ENCODE measurements at regions not wholly inside any gene's neighbourhood (a gene's known extent, or its start where the extent isn't known, plus 50 kb on each side); places are given as distances from the start of the nearest gene placed in this dataset.

- peaks cover 6% of the 10 kb centered on the region; the same call in 2 of the 3 replicates for H3K9me3 Mint-ChIP-seq
- peaks cover 4% of the 10 kb centered on the region; the same call in 2 of the 3 replicates for H3K36me3 Mint-ChIP-seq (ENCODE audit: low read depth)
- DNase-seq (ENCODE audit: low spot score), result no peak
- H3K27me3 Mint-ChIP-seq (ENCODE audit: insufficient read depth, low read depth, poor library complexity), result no peaks in the 10 kb centered on the region
- Histone ChIP-seq H2AFZ (no peak overlapping the region), H3K4me1 (ENCODE audit: insufficient read depth) (peaks cover 2% of the 10 kb centered on the region; the same call in 1 of the 2 replicates), H3F3A (replicated peaks; ENCODE audit: low read depth) (no peaks in the 10 kb centered on the region), H3K4me3 (no peak overlapping the region), H3K4me2 (no peak overlapping the region), H3K36me3 (ENCODE audit: insufficient read depth) (no peaks in the 10 kb centered on the region), H4K20me1 (replicated peaks; ENCODE audit: insufficient read depth) (no peaks in the 10 kb centered on the region), H3K79me2 (replicated peaks; ENCODE audit: insufficient read depth) (no peaks in the 10 kb centered on the region), H3K27ac (ENCODE audit: low read depth) (no peak overlapping the region; the same call in 1 of the 2 replicates), H3K9me2 (ENCODE audit: insufficient read depth) (peaks cover 9% of the 10 kb centered on the region; the same call in 1 of the 2 replicates), H3K27me3 (ENCODE audit: insufficient read depth) (no peaks in the 10 kb centered on the region)
- H3K4me1 Mint-ChIP-seq, result peaks cover 21% of the 10 kb centered on the region
- peak; percentile 84 for ATAC-seq
- TF ChIP-seq POLR2AphosphoS5 (IDR thresholded peaks at IDR 0.05; ENCODE audit: low read depth) (no peak), ZNF331 (CRISPR knock-in tag; IDR thresholded peaks at IDR 0.05; ENCODE audit: low read depth) (no peak), EZH2phosphoT487 (IDR thresholded peaks at IDR 0.05; ENCODE audit: unreplicated experiment) (no peak), JUNB (IDR thresholded peaks at IDR 0.05; ENCODE audit: unreplicated experiment) (no peak), ZNF114 (CRISPR knock-in tag; IDR thresholded peaks at IDR 0.05) (no peak), STAT1 (IDR thresholded peaks at IDR 0.05; ENCODE audit: unreplicated experiment) (no peak), CREB1 (CRISPR knock-in tag; IDR thresholded peaks at IDR 0.05; ENCODE audit: low read depth) (no peak), CTCF (conservative IDR thresholded peaks at IDR 0.05; ENCODE audit: low read depth in 2 of 2) (no peak)
- TF ChIP-seq, protein P1, sequence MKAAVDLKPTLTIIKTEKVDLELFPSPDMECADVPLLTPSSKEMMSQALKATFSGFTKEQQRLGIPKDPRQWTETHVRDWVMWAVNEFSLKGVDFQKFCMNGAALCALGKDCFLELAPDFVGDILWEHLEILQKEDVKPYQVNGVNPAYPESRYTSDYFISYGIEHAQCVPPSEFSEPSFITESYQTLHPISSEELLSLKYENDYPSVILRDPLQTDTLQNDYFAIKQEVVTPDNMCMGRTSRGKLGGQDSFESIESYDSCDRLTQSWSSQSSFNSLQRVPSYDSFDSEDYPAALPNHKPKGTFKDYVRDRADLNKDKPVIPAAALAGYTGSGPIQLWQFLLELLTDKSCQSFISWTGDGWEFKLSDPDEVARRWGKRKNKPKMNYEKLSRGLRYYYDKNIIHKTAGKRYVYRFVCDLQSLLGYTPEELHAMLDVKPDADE (IDR thresholded peaks at IDR 0.05), result no peak
- no peak overlapping the region for H3K27ac Mint-ChIP-seq
- no peak overlapping the region for H3K4me3 Mint-ChIP-seq
Observed at GRCh38 chr13:48840366-48840765, 135.3 kb upstream of the FNDC3A start.

- DNase-seq (ENCODE audit: low spot score) (no peak), ATAC-seq (no peak)
- H3K9me2 ChIP-seq (ENCODE audit: insufficient read depth), result peaks cover 9% of the 10 kb centered on the region; the same call in 1 of the 2 replicates
- no peaks in the 10 kb centered on the region for H3K36me3 ChIP-seq (ENCODE audit: insufficient read depth)
- no peaks in the 10 kb centered on the region for H3K9me3 Mint-ChIP-seq
- no peak overlapping the region for H3K4me2 ChIP-seq
- H3K79me2 ChIP-seq (replicated peaks; ENCODE audit: insufficient read depth), result no peaks in the 10 kb centered on the region
- no peaks in the 10 kb centered on the region for H3K27me3 ChIP-seq (ENCODE audit: insufficient read depth)
- no peaks in the 10 kb centered on the region for H3K36me3 Mint-ChIP-seq (ENCODE audit: low read depth)
- no peak overlapping the region for H3K4me3 ChIP-seq
- H4K20me1 ChIP-seq (replicated peaks; ENCODE audit: insufficient read depth), result no peaks in the 10 kb centered on the region
- no peaks in the 10 kb centered on the region for H3K27me3 Mint-ChIP-seq (ENCODE audit: insufficient read depth, low read depth, poor library complexity)
- no peak overlapping the region for H3K27ac ChIP-seq (ENCODE audit: low read depth)
- H3K4me3 Mint-ChIP-seq, result no peak overlapping the region
- H3K4me1 ChIP-seq (ENCODE audit: insufficient read depth), result peaks cover 2% of the 10 kb centered on the region; the same call in 1 of the 2 replicates
- H2AFZ ChIP-seq, result no peak overlapping the region
- H3K27ac Mint-ChIP-seq, result no peak overlapping the region
- H3K4me1 Mint-ChIP-seq, result peaks cover 21% of the 10 kb centered on the region
- H3F3A ChIP-seq (replicated peaks; ENCODE audit: low read depth), result no peaks in the 10 kb centered on the region
- no peak for TF ChIP-seq CTCF (conservative IDR thresholded peaks at IDR 0.05; ENCODE audit: low read depth in 2 of 2)
- TF ChIP-seq, protein P2, sequence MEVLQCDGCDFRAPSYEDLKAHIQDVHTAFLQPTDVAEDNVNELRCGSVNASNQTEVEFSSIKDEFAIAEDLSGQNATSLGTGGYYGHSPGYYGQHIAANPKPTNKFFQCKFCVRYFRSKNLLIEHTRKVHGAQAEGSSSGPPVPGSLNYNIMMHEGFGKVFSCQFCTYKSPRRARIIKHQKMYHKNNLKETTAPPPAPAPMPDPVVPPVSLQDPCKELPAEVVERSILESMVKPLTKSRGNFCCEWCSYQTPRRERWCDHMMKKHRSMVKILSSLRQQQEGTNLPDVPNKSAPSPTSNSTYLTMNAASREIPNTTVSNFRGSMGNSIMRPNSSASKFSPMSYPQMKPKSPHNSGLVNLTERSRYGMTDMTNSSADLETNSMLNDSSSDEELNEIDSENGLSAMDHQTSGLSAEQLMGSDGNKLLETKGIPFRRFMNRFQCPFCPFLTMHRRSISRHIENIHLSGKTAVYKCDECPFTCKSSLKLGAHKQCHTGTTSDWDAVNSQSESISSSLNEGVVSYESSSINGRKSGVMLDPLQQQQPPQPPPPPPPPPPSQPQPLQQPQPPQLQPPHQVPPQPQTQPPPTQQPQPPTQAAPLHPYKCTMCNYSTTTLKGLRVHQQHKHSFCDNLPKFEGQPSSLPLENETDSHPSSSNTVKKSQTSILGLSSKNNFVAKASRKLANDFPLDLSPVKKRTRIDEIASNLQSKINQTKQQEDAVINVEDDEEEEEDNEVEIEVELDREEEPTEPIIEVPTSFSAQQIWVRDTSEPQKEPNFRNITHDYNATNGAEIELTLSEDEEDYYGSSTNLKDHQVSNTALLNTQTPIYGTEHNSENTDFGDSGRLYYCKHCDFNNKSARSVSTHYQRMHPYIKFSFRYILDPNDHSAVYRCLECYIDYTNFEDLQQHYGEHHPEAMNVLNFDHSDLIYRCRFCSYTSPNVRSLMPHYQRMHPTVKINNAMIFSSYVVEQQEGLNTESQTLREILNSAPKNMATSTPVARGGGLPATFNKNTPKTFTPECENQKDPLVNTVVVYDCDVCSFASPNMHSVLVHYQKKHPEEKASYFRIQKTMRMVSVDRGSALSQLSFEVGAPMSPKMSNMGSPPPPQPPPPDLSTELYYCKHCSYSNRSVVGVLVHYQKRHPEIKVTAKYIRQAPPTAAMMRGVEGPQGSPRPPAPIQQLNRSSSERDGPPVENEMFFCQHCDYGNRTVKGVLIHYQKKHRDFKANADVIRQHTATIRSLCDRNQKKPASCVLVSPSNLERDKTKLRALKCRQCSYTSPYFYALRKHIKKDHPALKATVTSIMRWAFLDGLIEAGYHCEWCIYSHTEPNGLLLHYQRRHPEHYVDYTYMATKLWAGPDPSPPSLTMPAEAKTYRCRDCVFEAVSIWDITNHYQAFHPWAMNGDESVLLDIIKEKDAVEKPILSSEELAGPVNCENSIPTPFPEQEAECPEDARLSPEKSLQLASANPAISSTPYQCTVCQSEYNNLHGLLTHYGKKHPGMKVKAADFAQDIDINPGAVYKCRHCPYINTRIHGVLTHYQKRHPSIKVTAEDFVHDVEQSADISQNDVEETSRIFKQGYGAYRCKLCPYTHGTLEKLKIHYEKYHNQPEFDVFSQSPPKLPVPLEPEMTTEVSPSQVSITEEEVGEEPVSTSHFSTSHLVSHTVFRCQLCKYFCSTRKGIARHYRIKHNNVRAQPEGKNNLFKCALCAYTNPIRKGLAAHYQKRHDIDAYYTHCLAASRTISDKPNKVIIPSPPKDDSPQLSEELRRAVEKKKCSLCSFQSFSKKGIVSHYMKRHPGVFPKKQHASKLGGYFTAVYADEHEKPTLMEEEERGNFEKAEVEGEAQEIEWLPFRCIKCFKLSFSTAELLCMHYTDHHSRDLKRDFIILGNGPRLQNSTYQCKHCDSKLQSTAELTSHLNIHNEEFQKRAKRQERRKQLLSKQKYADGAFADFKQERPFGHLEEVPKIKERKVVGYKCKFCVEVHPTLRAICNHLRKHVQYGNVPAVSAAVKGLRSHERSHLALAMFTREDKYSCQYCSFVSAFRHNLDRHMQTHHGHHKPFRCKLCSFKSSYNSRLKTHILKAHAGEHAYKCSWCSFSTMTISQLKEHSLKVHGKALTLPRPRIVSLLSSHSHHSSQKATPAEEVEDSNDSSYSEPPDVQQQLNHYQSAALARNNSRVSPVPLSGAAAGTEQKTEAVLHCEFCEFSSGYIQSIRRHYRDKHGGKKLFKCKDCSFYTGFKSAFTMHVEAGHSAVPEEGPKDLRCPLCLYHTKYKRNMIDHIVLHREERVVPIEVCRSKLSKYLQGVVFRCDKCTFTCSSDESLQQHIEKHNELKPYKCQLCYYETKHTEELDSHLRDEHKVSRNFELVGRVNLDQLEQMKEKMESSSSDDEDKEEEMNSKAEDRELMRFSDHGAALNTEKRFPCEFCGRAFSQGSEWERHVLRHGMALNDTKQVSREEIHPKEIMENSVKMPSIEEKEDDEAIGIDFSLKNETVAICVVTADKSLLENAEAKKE (CRISPR knock-in tag; IDR thresholded peaks at IDR 0.05), result no peak
- TF ChIP-seq POLR2AphosphoS5 (IDR thresholded peaks at IDR 0.05; ENCODE audit: low read depth), result no peak
Observed at GRCh38 chr13:48842316-48842715, 133.4 kb upstream of the FNDC3A start.
